ENCODE measurements at regions not wholly inside any gene's neighbourhood (a gene's known extent, or its start where the extent isn't known, plus 50 kb on each side); places are given as distances from the start of the nearest gene placed in this dataset.

DNA sequence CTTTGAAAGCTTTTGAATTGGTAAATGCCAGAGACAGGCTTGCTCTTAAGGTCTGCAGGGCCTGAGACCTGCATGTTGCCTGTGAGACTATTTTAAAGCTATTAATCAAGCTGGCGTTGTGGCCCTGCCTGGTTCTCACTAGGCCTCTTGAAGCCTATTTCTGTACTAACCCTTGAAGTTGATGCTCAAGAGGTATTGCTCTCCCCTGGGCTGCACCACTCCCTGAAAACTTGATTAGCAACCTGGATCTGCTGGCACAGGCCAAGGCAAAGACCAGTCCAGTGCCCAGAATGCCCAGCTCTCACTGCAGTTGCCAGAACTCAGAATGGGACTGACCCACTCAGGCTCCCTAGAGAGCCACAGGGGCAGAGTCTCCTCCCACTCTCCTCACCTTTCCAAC, 220.0 kb upstream of the MEOX2 start:
- DNase-seq (ENCODE audit: low spot score): no peak
- H3K9me3 ChIP-seq (ENCODE audit: control insufficient read depth in 4 of 4, low read length in 3 of 4): no peaks in the 10 kb centered on the region
- WGBS: 89% methylated on average over 1 of the region's 1 CpG

More for the DNA sequence above, 220.0 kb upstream of the MEOX2 start:
- no peaks in the 10 kb centered on the region for H3K4me1 ChIP-seq (ENCODE audit: control insufficient read depth in 4 of 4, insufficient read depth in 4 of 4, low read length in 3 of 4)
- H3K4me3 ChIP-seq (ENCODE audit: low read depth in 1 of 3, low read length in 3 of 3): no peak overlapping the region
- no peaks in the 10 kb centered on the region for H3K27me3 ChIP-seq (ENCODE audit: control insufficient read depth in 4 of 4, insufficient read depth in 4 of 4, low read length in 3 of 4)
- no peaks in the 10 kb centered on the region for H3K36me3 ChIP-seq (ENCODE audit: control insufficient read depth in 4 of 4, insufficient read depth in 3 of 4, low read depth in 1 of 4, low read length in 3 of 4)
- H3K9ac ChIP-seq (ENCODE audit: low read depth in 1 of 2, low read length in 2 of 2): no peak overlapping the region
- TF ChIP-seq YY1 (IDR thresholded peaks at IDR 0.05) (no peak), HNF4A (conservative IDR thresholded peaks at IDR 0.05) (no peak), RXRA (IDR thresholded peaks at IDR 0.05) (no peak), EGR1 (IDR thresholded peaks at IDR 0.05; ENCODE audit: low read depth in 2 of 2) (no peak), TAF1 (conservative IDR thresholded peaks at IDR 0.05) (no peak), JUND (IDR thresholded peaks at IDR 0.05) (no peak), NR2F2 (IDR thresholded peaks at IDR 0.05) (no peak), RAD21 (IDR thresholded peaks at IDR 0.05) (no peak), SP1 (IDR thresholded peaks at IDR 0.05) (no peak), ZBTB33 (IDR thresholded peaks at IDR 0.05) (no peak), FOXA1 (IDR thresholded peaks at IDR 0.05) (no peak), GABPA (IDR thresholded peaks at IDR 0.05 in 1 of 2, conservative IDR thresholded peaks at IDR 0.05 in 1 of 2) (no peak)
- TF ChIP-seq, protein P1, sequence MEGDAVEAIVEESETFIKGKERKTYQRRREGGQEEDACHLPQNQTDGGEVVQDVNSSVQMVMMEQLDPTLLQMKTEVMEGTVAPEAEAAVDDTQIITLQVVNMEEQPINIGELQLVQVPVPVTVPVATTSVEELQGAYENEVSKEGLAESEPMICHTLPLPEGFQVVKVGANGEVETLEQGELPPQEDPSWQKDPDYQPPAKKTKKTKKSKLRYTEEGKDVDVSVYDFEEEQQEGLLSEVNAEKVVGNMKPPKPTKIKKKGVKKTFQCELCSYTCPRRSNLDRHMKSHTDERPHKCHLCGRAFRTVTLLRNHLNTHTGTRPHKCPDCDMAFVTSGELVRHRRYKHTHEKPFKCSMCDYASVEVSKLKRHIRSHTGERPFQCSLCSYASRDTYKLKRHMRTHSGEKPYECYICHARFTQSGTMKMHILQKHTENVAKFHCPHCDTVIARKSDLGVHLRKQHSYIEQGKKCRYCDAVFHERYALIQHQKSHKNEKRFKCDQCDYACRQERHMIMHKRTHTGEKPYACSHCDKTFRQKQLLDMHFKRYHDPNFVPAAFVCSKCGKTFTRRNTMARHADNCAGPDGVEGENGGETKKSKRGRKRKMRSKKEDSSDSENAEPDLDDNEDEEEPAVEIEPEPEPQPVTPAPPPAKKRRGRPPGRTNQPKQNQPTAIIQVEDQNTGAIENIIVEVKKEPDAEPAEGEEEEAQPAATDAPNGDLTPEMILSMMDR (IDR thresholded peaks at IDR 0.05; ENCODE audit: low read depth, low read length, missing input control): no peak
- TF ChIP-seq, protein P2, sequence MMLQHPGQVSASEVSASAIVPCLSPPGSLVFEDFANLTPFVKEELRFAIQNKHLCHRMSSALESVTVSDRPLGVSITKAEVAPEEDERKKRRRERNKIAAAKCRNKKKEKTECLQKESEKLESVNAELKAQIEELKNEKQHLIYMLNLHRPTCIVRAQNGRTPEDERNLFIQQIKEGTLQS (IDR thresholded peaks at IDR 0.05): no peak
- TF ChIP-seq, protein P3, sequence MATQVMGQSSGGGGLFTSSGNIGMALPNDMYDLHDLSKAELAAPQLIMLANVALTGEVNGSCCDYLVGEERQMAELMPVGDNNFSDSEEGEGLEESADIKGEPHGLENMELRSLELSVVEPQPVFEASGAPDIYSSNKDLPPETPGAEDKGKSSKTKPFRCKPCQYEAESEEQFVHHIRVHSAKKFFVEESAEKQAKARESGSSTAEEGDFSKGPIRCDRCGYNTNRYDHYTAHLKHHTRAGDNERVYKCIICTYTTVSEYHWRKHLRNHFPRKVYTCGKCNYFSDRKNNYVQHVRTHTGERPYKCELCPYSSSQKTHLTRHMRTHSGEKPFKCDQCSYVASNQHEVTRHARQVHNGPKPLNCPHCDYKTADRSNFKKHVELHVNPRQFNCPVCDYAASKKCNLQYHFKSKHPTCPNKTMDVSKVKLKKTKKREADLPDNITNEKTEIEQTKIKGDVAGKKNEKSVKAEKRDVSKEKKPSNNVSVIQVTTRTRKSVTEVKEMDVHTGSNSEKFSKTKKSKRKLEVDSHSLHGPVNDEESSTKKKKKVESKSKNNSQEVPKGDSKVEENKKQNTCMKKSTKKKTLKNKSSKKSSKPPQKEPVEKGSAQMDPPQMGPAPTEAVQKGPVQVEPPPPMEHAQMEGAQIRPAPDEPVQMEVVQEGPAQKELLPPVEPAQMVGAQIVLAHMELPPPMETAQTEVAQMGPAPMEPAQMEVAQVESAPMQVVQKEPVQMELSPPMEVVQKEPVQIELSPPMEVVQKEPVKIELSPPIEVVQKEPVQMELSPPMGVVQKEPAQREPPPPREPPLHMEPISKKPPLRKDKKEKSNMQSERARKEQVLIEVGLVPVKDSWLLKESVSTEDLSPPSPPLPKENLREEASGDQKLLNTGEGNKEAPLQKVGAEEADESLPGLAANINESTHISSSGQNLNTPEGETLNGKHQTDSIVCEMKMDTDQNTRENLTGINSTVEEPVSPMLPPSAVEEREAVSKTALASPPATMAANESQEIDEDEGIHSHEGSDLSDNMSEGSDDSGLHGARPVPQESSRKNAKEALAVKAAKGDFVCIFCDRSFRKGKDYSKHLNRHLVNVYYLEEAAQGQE (IDR thresholded peaks at IDR 0.05): no peak
- TF ChIP-seq, protein P4, sequence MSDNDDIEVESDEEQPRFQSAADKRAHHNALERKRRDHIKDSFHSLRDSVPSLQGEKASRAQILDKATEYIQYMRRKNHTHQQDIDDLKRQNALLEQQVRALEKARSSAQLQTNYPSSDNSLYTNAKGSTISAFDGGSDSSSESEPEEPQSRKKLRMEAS (IDR thresholded peaks at IDR 0.05): no peak
- H3K27ac ChIP-seq (ENCODE audit: low read depth in 1 of 2, low read length in 2 of 2): no peak overlapping the region

Data from liver (tissue), 8 donors.